Trophoblast cell (in vitro differentiated cells and primary cell): ENCODE measurements at regions not wholly inside any gene's neighbourhood (a gene's known extent, or its start where the extent isn't known, plus 50 kb on each side); places are given as distances from the start of the nearest gene placed in this dataset.
"Not testable (repeated sequence)": the region's sequence is repeated elsewhere in the genome, so short reads cannot be mapped to it uniquely, and the experiment has no call there.

Experiments used
- DNase-seq, 2 donors: peaks; one replicate each; pipeline ENCODE4 v3.0.0-alpha.2; 2016
- H2AFZ ChIP-seq: 2 replicates; pipeline ENCODE4 v1.6.1; 2013; ENCODE audit warnings: low read length, moderate library complexity, mild to moderate bottlenecking; ENCODE audit not compliant: insufficient read depth, poor library complexity
- H2AK5ac ChIP-seq: 2 replicates; pipeline ENCODE4 v1.6.1; 2013; ENCODE audit warnings: mild to moderate bottlenecking, low read length
- H2BK120ac ChIP-seq: 2 replicates; pipeline ENCODE4 v1.6.1; 2013; ENCODE audit warnings: low read length, mild to moderate bottlenecking, moderate library complexity; ENCODE audit not compliant: insufficient read depth, poor library complexity
- H2BK12ac ChIP-seq: 2 replicates; pipeline ENCODE4 v1.6.1; 2013; ENCODE audit warnings: mild to moderate bottlenecking, low read length, moderate library complexity
- H2BK5ac ChIP-seq: 2 replicates; pipeline ENCODE4 v1.6.1; 2013; ENCODE audit warnings: low read length, low read depth, moderate library complexity, mild to moderate bottlenecking; ENCODE audit not compliant: poor library complexity
- H3K14ac ChIP-seq: 2 replicates; pipeline ENCODE4 v1.6.1; 2013; ENCODE audit warnings: mild to moderate bottlenecking, low read length
- H3K18ac ChIP-seq: 2 replicates; pipeline ENCODE4 v1.6.1; 2013; ENCODE audit warnings: mild to moderate bottlenecking, low read length
- H3K23ac ChIP-seq: 2 replicates; pipeline ENCODE4 v1.6.1; 2013; ENCODE audit warnings: low read length
- H3K27ac ChIP-seq: 2 replicates; pipeline ENCODE4 v1.5.1; 2013; ENCODE audit warnings: low read depth, mild to moderate bottlenecking, inconsistent platforms, low read length, moderate library complexity
- H3K27me3 ChIP-seq: 2 replicates; pipeline ENCODE4 v1.6.1; 2013; ENCODE audit warnings: inconsistent platforms, mild to moderate bottlenecking, low read length, moderate library complexity; ENCODE audit not compliant: insufficient read depth
- H3K36me3 ChIP-seq, 2 experiments: 1 replicate in 1 of 2; 2 replicates in 1 of 2; pipeline ENCODE4 v1.6.1; 2013; ENCODE audit warnings: low read length in 2 of 2, mild to moderate bottlenecking in 2 of 2, moderate library complexity in 1 of 2; ENCODE audit not compliant: insufficient read depth in 2 of 2, control insufficient read depth in 1 of 2
- H3K4ac ChIP-seq: 2 replicates; pipeline ENCODE4 v1.6.1; 2013; ENCODE audit warnings: low read depth, mild to moderate bottlenecking, low read length, moderate library complexity
- H3K4me1 ChIP-seq, 2 experiments: 1 replicate in 1 of 2; 2 replicates in 1 of 2; pipeline ENCODE4 v1.6.1; 2013; ENCODE audit warnings: low read length in 2 of 2, mild to moderate bottlenecking in 2 of 2, moderate library complexity in 1 of 2; ENCODE audit not compliant: insufficient read depth in 2 of 2, control insufficient read depth in 1 of 2
- H3K4me2 ChIP-seq: 2 replicates; pipeline ENCODE4 v1.6.1; 2013; ENCODE audit warnings: inconsistent platforms, mild to moderate bottlenecking, low read length, moderate library complexity
- H3K4me3 ChIP-seq: 2 replicates; pipeline ENCODE4 v1.5.1; 2013; ENCODE audit warnings: mild to moderate bottlenecking, low read depth, low read length, inconsistent platforms
- H3K79me1 ChIP-seq: one replicate; pipeline ENCODE4 v1.6.1; 2013; ENCODE audit warnings: low read length
- H3K79me2 ChIP-seq: 2 replicates; pipeline ENCODE4 v1.6.1; 2013; ENCODE audit warnings: low read length, mild to moderate bottlenecking; ENCODE audit not compliant: control insufficient read depth, insufficient read depth, poor library complexity
- H3K9ac ChIP-seq: 2 replicates; pipeline ENCODE4 v1.6.1; 2013; ENCODE audit warnings: mild to moderate bottlenecking, low read length
- H3K9me3 ChIP-seq: 2 replicates; pipeline ENCODE4 v1.6.1; 2013; ENCODE audit warnings: low read depth, mild to moderate bottlenecking, control low read depth, inconsistent platforms, low read length; ENCODE audit not compliant: insufficient read depth
- H4K12ac ChIP-seq: 2 replicates; pipeline ENCODE4 v1.6.1; 2013; ENCODE audit warnings: low read depth, mild to moderate bottlenecking, low read length, moderate library complexity
- H4K8ac ChIP-seq: 2 replicates; pipeline ENCODE4 v1.6.1; 2013; ENCODE audit warnings: low read depth, mild to moderate bottlenecking, low read length, moderate library complexity
- H4K91ac ChIP-seq: one replicate; pipeline ENCODE4 v1.6.1; 2013; ENCODE audit warnings: low read depth, mild to moderate bottlenecking, low read length, moderate library complexity
- WGBS: extraction: QIAGEN DNeasy Blood & Tissue Kit; methylation state at CpG from one replicate; pipeline ENCODE4 v1.1.7; 2013; ENCODE audit warnings: missing lambda C conversion rate; ENCODE audit not compliant: insufficient read length, insufficient coverage; ENCODE audit errors: extremely low coverage; 5-methylcytosine and 5-hydroxymethylcytosine counted together

GRCh38 chr6:139879241-139879640, 504.8 kb upstream of the CITED2 start:
- H3K23ac ChIP-seq, H2BK12ac ChIP-seq, H3K27ac ChIP-seq, H3K18ac ChIP-seq, H3K4me3 ChIP-seq, H3K79me1 ChIP-seq, H3K14ac ChIP-seq, H3K4ac ChIP-seq, H3K4me1 ChIP-seq, H3K4me2 ChIP-seq, H2BK120ac ChIP-seq, H3K27me3 ChIP-seq, H2BK5ac ChIP-seq, H4K91ac ChIP-seq, H4K8ac ChIP-seq, H2AK5ac ChIP-seq, H3K36me3 ChIP-seq, H3K79me2 ChIP-seq, H3K9ac ChIP-seq, H3K9me3 ChIP-seq, H4K12ac ChIP-seq, DNase-seq, H2AFZ ChIP-seq: not testable (repeated sequence)
- no CpG with 5 or more reads among the region's 12 CpGs for WGBS

GRCh38 chr6:139877828-139878405, 503.5 kb upstream of the CITED2 start:
- H2BK5ac ChIP-seq, result no peak overlapping the region
- H3K79me2 ChIP-seq, result no peaks in the 10 kb centered on the region
- no peak overlapping the region for H4K12ac ChIP-seq
- H3K27me3 ChIP-seq, result no peaks in the 10 kb centered on the region
- H3K9ac ChIP-seq, result no peak overlapping the region
- no peaks in the 10 kb centered on the region for H3K36me3 ChIP-seq
- no peak overlapping the region for H3K4ac ChIP-seq
- no peaks in the 10 kb centered on the region for H3K9me3 ChIP-seq
- H2AFZ ChIP-seq, result no peak overlapping the region
- H2BK120ac ChIP-seq, result no peak overlapping the region
- peaks cover 3 to 5% of the 10 kb centered on the region in 2 experiments for H3K4me1 ChIP-seq
- H4K91ac ChIP-seq, result no peak overlapping the region
- H3K79me1 ChIP-seq, result peaks cover 3% of the 10 kb centered on the region
- no peak overlapping the region for H3K27ac ChIP-seq
- H3K18ac ChIP-seq, result no peak overlapping the region
- H2BK12ac ChIP-seq, result peak overlapping the region; percentile 46
- H3K4me2 ChIP-seq, result no peak overlapping the region
- H3K4me3 ChIP-seq, result no peak overlapping the region
- H3K14ac ChIP-seq, result no peak overlapping the region
- DNase-seq, result peak in 1 of 2 donors; percentile 60
- no peak overlapping the region for H4K8ac ChIP-seq
- H3K23ac ChIP-seq, result no peak overlapping the region
- H2AK5ac ChIP-seq, result peak overlapping the region; percentile 57
- no CpG with 5 or more reads among the region's 8 CpGs for WGBS

GRCh38 chr6:139872665-139873064, 498.2 kb upstream of the CITED2 start:
- Histone ChIP-seq H3K23ac (no peak overlapping the region), H3K4ac (no peak overlapping the region), H4K12ac (no peak overlapping the region), H3K18ac (no peak overlapping the region), H2BK120ac (no peak overlapping the region), H2BK12ac (peak overlapping the region; percentile 49), H2AK5ac (no peak overlapping the region), H3K4me3 (no peak overlapping the region), H3K9ac (no peak overlapping the region), H3K14ac (no peak overlapping the region), H3K27ac (no peak overlapping the region), H3K79me1 (no peaks in the 10 kb centered on the region), H3K4me2 (no peak overlapping the region), H3K79me2 (no peaks in the 10 kb centered on the region), H3K27me3 (no peaks in the 10 kb centered on the region), H2BK5ac (no peak overlapping the region), H2AFZ (no peak overlapping the region), H3K4me1 (peaks cover 0 to 1% of the 10 kb centered on the region in 2 experiments), H4K8ac (no peak overlapping the region), H3K9me3 (no peaks in the 10 kb centered on the region), H4K91ac (peak overlapping the region; percentile 14), H3K36me3 (no peaks in the 10 kb centered on the region)
- no peak for DNase-seq
- no CpG with 5 or more reads among the region's 2 CpGs for WGBS

GRCh38 chr6:139871803-139872510, 497.5 kb upstream of the CITED2 start:
- no peak overlapping the region for H3K9ac ChIP-seq
- DNase-seq, result no peak
- H3K9me3 ChIP-seq, result no peaks in the 10 kb centered on the region
- H3K4me1 ChIP-seq, result peaks cover 0 to 1% of the 10 kb centered on the region in 2 experiments
- WGBS, result no CpG with 5 or more reads among the region's 1 CpG
- no peak overlapping the region for H3K4me2 ChIP-seq
- H2AFZ ChIP-seq, result no peak overlapping the region
- no peak overlapping the region for H4K91ac ChIP-seq
- H3K14ac ChIP-seq, result no peak overlapping the region
- H3K23ac ChIP-seq, result no peak overlapping the region
- H2BK12ac ChIP-seq, result no peak overlapping the region
- no peak overlapping the region for H4K8ac ChIP-seq
- no peak overlapping the region for H3K4me3 ChIP-seq
- no peak overlapping the region for H3K27ac ChIP-seq
- H4K12ac ChIP-seq, result no peak overlapping the region
- H2AK5ac ChIP-seq, result no peak overlapping the region
- no peaks in the 10 kb centered on the region for H3K79me2 ChIP-seq
- H2BK5ac ChIP-seq, result no peak overlapping the region
- no peak overlapping the region for H2BK120ac ChIP-seq
- no peak overlapping the region for H3K4ac ChIP-seq
- no peaks in the 10 kb centered on the region for H3K27me3 ChIP-seq
- H3K18ac ChIP-seq, result no peak overlapping the region
- no peaks in the 10 kb centered on the region for H3K36me3 ChIP-seq
- H3K79me1 ChIP-seq, result no peaks in the 10 kb centered on the region
